ENCODE measurements at regions not wholly inside any gene's neighbourhood (a gene's known extent, or its start where the extent isn't known, plus 50 kb on each side); places are given as distances from the start of the nearest gene placed in this dataset.

DNA sequence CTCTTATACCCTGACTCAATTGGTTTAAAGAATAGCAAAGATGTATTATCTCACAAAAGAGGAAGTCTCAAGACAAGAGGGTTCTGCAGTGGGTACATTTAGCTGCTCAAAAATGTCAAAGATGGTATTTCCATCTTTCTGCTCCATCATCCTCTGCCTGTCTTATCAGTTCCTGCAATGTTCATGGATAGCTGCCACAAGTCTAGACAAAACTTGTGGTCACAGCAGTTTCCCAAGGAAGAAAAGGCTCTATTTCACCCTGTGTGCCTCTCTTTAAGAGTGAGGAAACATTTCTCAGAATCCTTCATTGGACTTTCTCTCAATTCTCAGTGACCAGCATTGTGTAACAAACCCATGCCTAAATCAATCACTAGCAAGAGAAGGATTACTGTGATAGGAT, 634.2 kb upstream of the AUTS2 start:
- no peaks in the 10 kb centered on the region for H3K4me1 Mint-ChIP-seq (ENCODE audit: unreplicated experiment)
- peaks cover 3% of the 10 kb centered on the region for H3K27me3 Mint-ChIP-seq (ENCODE audit: unreplicated experiment)
- TF ChIP-seq, protein P1, sequence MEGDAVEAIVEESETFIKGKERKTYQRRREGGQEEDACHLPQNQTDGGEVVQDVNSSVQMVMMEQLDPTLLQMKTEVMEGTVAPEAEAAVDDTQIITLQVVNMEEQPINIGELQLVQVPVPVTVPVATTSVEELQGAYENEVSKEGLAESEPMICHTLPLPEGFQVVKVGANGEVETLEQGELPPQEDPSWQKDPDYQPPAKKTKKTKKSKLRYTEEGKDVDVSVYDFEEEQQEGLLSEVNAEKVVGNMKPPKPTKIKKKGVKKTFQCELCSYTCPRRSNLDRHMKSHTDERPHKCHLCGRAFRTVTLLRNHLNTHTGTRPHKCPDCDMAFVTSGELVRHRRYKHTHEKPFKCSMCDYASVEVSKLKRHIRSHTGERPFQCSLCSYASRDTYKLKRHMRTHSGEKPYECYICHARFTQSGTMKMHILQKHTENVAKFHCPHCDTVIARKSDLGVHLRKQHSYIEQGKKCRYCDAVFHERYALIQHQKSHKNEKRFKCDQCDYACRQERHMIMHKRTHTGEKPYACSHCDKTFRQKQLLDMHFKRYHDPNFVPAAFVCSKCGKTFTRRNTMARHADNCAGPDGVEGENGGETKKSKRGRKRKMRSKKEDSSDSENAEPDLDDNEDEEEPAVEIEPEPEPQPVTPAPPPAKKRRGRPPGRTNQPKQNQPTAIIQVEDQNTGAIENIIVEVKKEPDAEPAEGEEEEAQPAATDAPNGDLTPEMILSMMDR (IDR thresholded peaks at IDR 0.05; ENCODE audit: unreplicated experiment): no peak
- no peak overlapping the region for H3K4me3 Mint-ChIP-seq (ENCODE audit: unreplicated experiment)
- no peak overlapping the region for H3K27ac Mint-ChIP-seq (ENCODE audit: unreplicated experiment)
- peaks cover 29% of the 10 kb centered on the region for H3K9me3 Mint-ChIP-seq (ENCODE audit: unreplicated experiment)
- DNase-seq (ENCODE audit: low spot score): no peak
- peaks cover 7% of the 10 kb centered on the region for H3K36me3 Mint-ChIP-seq (ENCODE audit: low read depth, unreplicated experiment)

DNA sequence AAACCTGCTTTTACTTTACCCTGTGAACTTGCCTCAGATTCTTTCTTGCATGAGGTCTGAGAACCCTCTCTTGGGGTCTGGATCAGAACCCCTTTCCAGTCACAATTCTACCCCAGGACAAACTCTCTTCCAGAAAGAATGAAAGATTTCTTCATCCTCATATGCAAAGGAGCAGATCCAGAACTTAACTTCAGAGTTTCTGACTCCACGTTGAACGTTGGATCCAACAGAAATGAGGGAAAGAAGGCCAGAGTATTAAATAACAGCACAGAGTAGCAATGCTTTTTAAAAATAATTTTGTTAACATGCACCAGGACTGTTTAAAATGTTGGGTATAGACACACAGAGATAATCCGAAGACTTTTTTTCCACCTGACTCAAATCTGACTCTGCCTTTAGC, 632.9 kb upstream of the AUTS2 start:
- Mint-ChIP-seq H3K36me3 (ENCODE audit: low read depth, unreplicated experiment) (peaks cover 4% of the 10 kb centered on the region), H3K4me3 (ENCODE audit: unreplicated experiment) (no peak overlapping the region), H3K27me3 (ENCODE audit: unreplicated experiment) (peaks cover 3% of the 10 kb centered on the region), H3K4me1 (ENCODE audit: unreplicated experiment) (no peaks in the 10 kb centered on the region), H3K9me3 (ENCODE audit: unreplicated experiment) (peaks cover 28% of the 10 kb centered on the region), H3K27ac (ENCODE audit: unreplicated experiment) (no peak overlapping the region)
- TF ChIP-seq, protein P1 (IDR thresholded peaks at IDR 0.05; ENCODE audit: unreplicated experiment): no peak
- no peak for DNase-seq (ENCODE audit: low spot score)

DNA sequence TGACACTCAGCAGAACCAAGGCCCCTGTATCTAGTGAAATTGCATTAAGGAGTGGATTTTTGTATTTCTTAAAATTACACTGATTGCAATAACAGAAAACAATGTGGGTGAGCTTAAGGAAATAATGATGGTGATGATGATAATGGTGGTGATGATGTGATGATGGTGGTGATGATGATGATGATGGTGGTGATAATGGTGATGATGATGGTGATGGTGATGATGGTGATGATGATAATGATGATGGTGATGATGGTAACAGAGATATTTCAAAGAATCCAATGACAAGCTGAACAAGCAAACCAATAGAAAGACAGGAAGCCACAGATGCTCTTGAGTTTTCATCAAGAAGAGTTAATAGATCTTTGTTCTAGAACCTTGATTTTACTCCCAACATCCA, 630.7 kb upstream of the AUTS2 start:
- peaks cover 4% of the 10 kb centered on the region for H3K36me3 Mint-ChIP-seq (ENCODE audit: low read depth, unreplicated experiment)
- no peak overlapping the region for H3K4me3 Mint-ChIP-seq (ENCODE audit: unreplicated experiment)

DNA sequence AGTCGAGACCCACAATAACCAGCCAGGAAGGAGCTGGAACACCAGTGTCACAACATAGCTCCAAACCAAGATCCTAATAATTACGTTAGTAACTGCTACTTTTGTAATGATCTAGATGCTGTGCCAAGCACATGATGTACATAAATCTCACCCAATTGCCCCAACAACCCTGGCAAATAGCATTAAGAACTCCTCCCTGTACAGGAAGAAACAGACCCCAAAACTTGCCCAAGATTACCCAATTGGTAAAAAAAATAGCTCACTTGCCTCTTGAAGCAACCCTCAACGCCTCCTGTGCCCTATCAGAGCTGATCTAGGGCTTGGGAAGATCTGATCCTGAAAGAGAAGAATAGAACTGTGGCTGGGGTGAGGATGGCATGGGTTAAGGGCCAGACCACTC, 628.7 kb upstream of the AUTS2 start:
- TF ChIP-seq, protein P1 (IDR thresholded peaks at IDR 0.05; ENCODE audit: unreplicated experiment): no peak
- H3K9me3 Mint-ChIP-seq (ENCODE audit: unreplicated experiment): peaks cover 39% of the 10 kb centered on the region
- no peak overlapping the region for H3K4me3 Mint-ChIP-seq (ENCODE audit: unreplicated experiment)
- no peak overlapping the region for H3K27ac Mint-ChIP-seq (ENCODE audit: unreplicated experiment)
- H3K4me1 Mint-ChIP-seq (ENCODE audit: unreplicated experiment): no peaks in the 10 kb centered on the region
- no peaks in the 10 kb centered on the region for H3K27me3 Mint-ChIP-seq (ENCODE audit: unreplicated experiment)
- DNase-seq (ENCODE audit: low spot score): no peak
- H3K36me3 Mint-ChIP-seq (ENCODE audit: low read depth, unreplicated experiment): peaks cover 4% of the 10 kb centered on the region

More for the DNA sequence above, 630.7 kb upstream of the AUTS2 start:
- TF ChIP-seq, protein P1 (IDR thresholded peaks at IDR 0.05; ENCODE audit: unreplicated experiment): no peak
- no peak for DNase-seq (ENCODE audit: low spot score)
- Mint-ChIP-seq H3K27me3 (ENCODE audit: unreplicated experiment) (peaks cover 3% of the 10 kb centered on the region), H3K4me1 (ENCODE audit: unreplicated experiment) (no peaks in the 10 kb centered on the region), H3K9me3 (ENCODE audit: unreplicated experiment) (peaks cover 28% of the 10 kb centered on the region), H3K27ac (ENCODE audit: unreplicated experiment) (no peak overlapping the region)

DNA sequence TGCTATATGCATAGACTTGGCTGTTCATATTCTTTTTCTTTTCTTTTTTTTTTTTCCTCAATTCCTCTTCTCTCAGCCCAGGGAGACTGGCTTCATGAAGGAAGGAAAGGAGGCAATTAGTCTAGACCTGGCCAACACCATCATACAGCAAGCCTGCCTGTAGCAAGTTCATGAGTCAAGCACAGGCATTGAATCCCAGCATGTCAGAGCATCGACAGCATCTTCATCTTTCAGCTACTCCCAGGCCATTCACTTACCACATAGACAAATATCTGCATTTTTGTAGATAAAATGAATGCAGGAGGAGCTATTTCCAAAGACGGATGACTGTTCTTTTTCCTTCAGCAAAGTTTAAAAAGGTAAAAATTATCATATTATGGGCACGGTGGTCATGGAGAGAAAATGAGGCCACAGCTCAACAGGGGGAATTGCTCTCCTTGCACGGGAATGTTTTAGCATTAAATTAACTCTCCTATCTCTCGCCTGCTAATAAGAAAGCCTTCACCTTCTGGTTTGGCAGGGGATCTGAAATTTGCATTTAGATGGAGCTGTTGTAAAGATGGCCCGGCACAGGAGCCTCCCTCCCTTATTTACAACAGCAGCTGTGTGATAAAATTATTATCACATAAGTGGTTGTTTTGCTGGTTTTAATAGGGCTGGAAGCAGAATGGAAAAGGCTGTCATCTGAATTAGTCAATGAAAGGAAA, 626.5 kb upstream of the AUTS2 start:
- DNase-seq (ENCODE audit: low spot score): no peak
- Mint-ChIP-seq H3K27me3 (ENCODE audit: unreplicated experiment) (peaks cover 2% of the 10 kb centered on the region), H3K4me1 (ENCODE audit: unreplicated experiment) (no peaks in the 10 kb centered on the region), H3K36me3 (ENCODE audit: low read depth, unreplicated experiment) (peaks cover 4% of the 10 kb centered on the region), H3K27ac (ENCODE audit: unreplicated experiment) (no peak overlapping the region), H3K4me3 (ENCODE audit: unreplicated experiment) (no peak overlapping the region), H3K9me3 (ENCODE audit: unreplicated experiment) (peaks cover 42% of the 10 kb centered on the region)
- TF ChIP-seq, protein P1 (IDR thresholded peaks at IDR 0.05; ENCODE audit: unreplicated experiment): no peak
